Endodermal cell (in vitro differentiated cells): ENCODE measurements at regions not wholly inside any gene's neighbourhood (a gene's known extent, or its start where the extent isn't known, plus 50 kb on each side); places are given as distances from the start of the nearest gene placed in this dataset.

Experiments
- DNase-seq: peaks from one replicate; pipeline ENCODE4 v3.0.0-alpha.2; 2017
- H3K27ac ChIP-seq: 2 replicates; pipeline ENCODE4 v1.5.1; 2013; ENCODE audit warnings: mild to moderate bottlenecking, low read depth, low read length, moderate library complexity
- H3K27me3 ChIP-seq: 2 replicates; pipeline ENCODE4 v1.6.1; 2013; ENCODE audit warnings: mild to moderate bottlenecking, low read length, moderate library complexity; ENCODE audit not compliant: insufficient read depth, control insufficient read depth, poor library complexity, severe bottlenecking
- H3K36me3 ChIP-seq: 2 replicates; pipeline ENCODE4 v1.7.0; 2013; ENCODE audit warnings: mild to moderate bottlenecking, low read length, moderate library complexity; ENCODE audit not compliant: control insufficient read depth, insufficient read depth
- H3K4me1 ChIP-seq: one replicate; pipeline ENCODE4 v1.7.0; 2013; ENCODE audit warnings: low read length; ENCODE audit not compliant: control insufficient read depth, insufficient read depth
- H3K4me3 ChIP-seq: 2 replicates; pipeline ENCODE4 v1.5.1; 2013; ENCODE audit warnings: mild to moderate bottlenecking, low read length, moderate library complexity
- H3K9ac ChIP-seq: 2 replicates; pipeline ENCODE4 v1.6.1; 2013; ENCODE audit warnings: mild to moderate bottlenecking, low read length, moderate library complexity; ENCODE audit not compliant: poor library complexity, severe bottlenecking; ENCODE audit errors: extremely low read depth
- H3K9me3 ChIP-seq: 2 replicates; pipeline ENCODE4 v1.6.1; 2013; ENCODE audit warnings: mild to moderate bottlenecking, low read length, moderate library complexity; ENCODE audit not compliant: control insufficient read depth
- H3K27ac Mint-ChIP-seq: 2 replicates; pipeline ENCODE4 v1.8.0; 2020; ENCODE audit warnings: mixed read lengths
- H3K27me3 Mint-ChIP-seq: 2 replicates; pipeline ENCODE4 v1.8.0; 2021; ENCODE audit warnings: mild to moderate bottlenecking, mixed read lengths; ENCODE audit not compliant: insufficient read depth
- H3K36me3 Mint-ChIP-seq: 2 replicates; pipeline ENCODE4 v1.8.0; 2020; ENCODE audit warnings: low read depth, mixed read lengths
- H3K4me1 Mint-ChIP-seq: 2 replicates; pipeline ENCODE4 v1.8.0; 2020; ENCODE audit warnings: mixed read lengths
- H3K4me3 Mint-ChIP-seq: 2 replicates; pipeline ENCODE4 v1.8.0; 2020; ENCODE audit warnings: mild to moderate bottlenecking, moderate library complexity, mixed read lengths
- H3K9me3 Mint-ChIP-seq: 2 replicates; pipeline ENCODE4 v1.8.0; 2020; ENCODE audit warnings: mild to moderate bottlenecking, mixed read lengths
- CTCF ChIP-seq: fragments of 200-600 bp; sonication (generic); conservative IDR thresholded peaks from 2 replicates; pipeline ENCODE4 v1.5.0; 2021; ENCODE audit warnings: antibody characterized with exemption, mild to moderate bottlenecking
- WGBS, 2 experiments: methylation state at CpG; one replicate each; pipeline versions ENCODE4 v1.1.5 to v1.1.7; 2013; ENCODE audit warnings: missing lambda C conversion rate in 2 of 2, mixed read lengths in 1 of 2; ENCODE audit not compliant: insufficient coverage in 1 of 2, insufficient read length in 1 of 2; 5-methylcytosine and 5-hydroxymethylcytosine counted together

- Mint-ChIP-seq H3K4me3 (no peak overlapping the region), H3K27ac (peak overlapping the region; percentile 23), H3K36me3 (no peaks in the 10 kb centered on the region), H3K27me3 (peaks cover 6% of the 10 kb centered on the region), H3K4me1 (peaks cover 53% of the 10 kb centered on the region), H3K9me3 (no peaks in the 10 kb centered on the region)
- Histone ChIP-seq H3K27ac (no peak overlapping the region), H3K36me3 (no peaks in the 10 kb centered on the region), H3K4me1 (peaks cover 25% of the 10 kb centered on the region), H3K9ac (no peak overlapping the region), H3K27me3 (no peaks in the 10 kb centered on the region), H3K9me3 (no peaks in the 10 kb centered on the region), H3K4me3 (no peak overlapping the region)
- TF ChIP-seq CTCF = no peak
- no peak for DNase-seq
- 90 to 93% methylated on average over 8 of the region's 8 CpGs for WGBS, 2 experiments
Measured at GRCh38 chr7:131616487-131617200, 60.2 kb upstream of the PODXL start.

- Histone ChIP-seq H3K4me1 (peaks cover 6% of the 10 kb centered on the region), H3K27me3 (no peaks in the 10 kb centered on the region), H3K4me3 (no peak overlapping the region), H3K9me3 (no peaks in the 10 kb centered on the region), H3K36me3 (no peaks in the 10 kb centered on the region), H3K9ac (no peak overlapping the region), H3K27ac (no peak overlapping the region)
- Mint-ChIP-seq H3K27ac (no peak overlapping the region), H3K4me3 (no peak overlapping the region), H3K27me3 (peaks cover 6% of the 10 kb centered on the region), H3K4me1 (peaks cover 31% of the 10 kb centered on the region), H3K36me3 (no peaks in the 10 kb centered on the region), H3K9me3 (no peaks in the 10 kb centered on the region)
- WGBS, 2 experiments = 88 to 90% methylated on average over 7 of the region's 7 CpGs
- no peak for DNase-seq
- TF ChIP-seq CTCF = no peak
Measured at GRCh38 chr7:131613909-131614308, 57.5 kb upstream of the PODXL start.

- peaks cover 42% of the 10 kb centered on the region for H3K4me1 Mint-ChIP-seq
- H3K36me3 ChIP-seq = no peaks in the 10 kb centered on the region
- no peak overlapping the region for H3K4me3 ChIP-seq
- no peak overlapping the region for H3K27ac Mint-ChIP-seq
- no peaks in the 10 kb centered on the region for H3K27me3 ChIP-seq
- H3K4me1 ChIP-seq = peaks cover 30% of the 10 kb centered on the region
- no peak overlapping the region for H3K9ac ChIP-seq
- no peak for TF ChIP-seq CTCF
- H3K9me3 ChIP-seq = no peaks in the 10 kb centered on the region
- no peak overlapping the region for H3K27ac ChIP-seq
- no peaks in the 10 kb centered on the region for H3K36me3 Mint-ChIP-seq
- no peaks in the 10 kb centered on the region for H3K27me3 Mint-ChIP-seq
- H3K9me3 Mint-ChIP-seq = no peaks in the 10 kb centered on the region
- WGBS, 2 experiments = 94 to 96% methylated on average over 3 to 5 of the region's 5 CpGs
- H3K4me3 Mint-ChIP-seq = no peak overlapping the region
- peak; percentile 58 for DNase-seq
Measured at GRCh38 chr7:131610007-131610406, 53.6 kb upstream of the PODXL start.
